HUES48 (cell line): ENCODE measurements at regions not wholly inside any gene's neighbourhood (a gene's known extent, or its start where the extent isn't known, plus 50 kb on each side); places are given as distances from the start of the nearest gene placed in this dataset.
A peak's percentile ranks its signal among the peaks of the same experiment; 100 is the strongest.
"Not testable (repeated sequence)": the region's sequence is repeated elsewhere in the genome, so short reads cannot be mapped to it uniquely, and the experiment has no call there.

Source experiments
- H3K27ac ChIP-seq: one replicate; pipeline ENCODE4 v1.7.0; 2013; ENCODE audit warnings: low read depth, low read length, inconsistent platforms
- H3K27me3 ChIP-seq: 2 replicates; pipeline ENCODE4 v1.6.1; 2013; ENCODE audit warnings: mild to moderate bottlenecking, low read length; ENCODE audit not compliant: control insufficient read depth, insufficient read depth
- H3K36me3 ChIP-seq: 2 replicates; pipeline ENCODE4 v1.6.1; 2013; ENCODE audit warnings: low read length; ENCODE audit not compliant: control insufficient read depth, insufficient read depth
- H3K4me1 ChIP-seq: 2 replicates; pipeline ENCODE4 v1.6.1; 2013; ENCODE audit warnings: mild to moderate bottlenecking, low read length; ENCODE audit not compliant: control insufficient read depth, insufficient read depth
- H3K4me3 ChIP-seq: 2 replicates; pipeline ENCODE4 v1.5.1; 2013; ENCODE audit warnings: mild to moderate bottlenecking, low read depth, low read length
- H3K9ac ChIP-seq: 2 replicates; pipeline ENCODE4 v1.6.1; 2013; ENCODE audit warnings: mild to moderate bottlenecking, low read depth, low read length, moderate library complexity
- H3K9me3 ChIP-seq: 2 replicates; pipeline ENCODE4 v1.6.1; 2013; ENCODE audit warnings: low read length; ENCODE audit not compliant: control insufficient read depth, insufficient read depth

DNA sequence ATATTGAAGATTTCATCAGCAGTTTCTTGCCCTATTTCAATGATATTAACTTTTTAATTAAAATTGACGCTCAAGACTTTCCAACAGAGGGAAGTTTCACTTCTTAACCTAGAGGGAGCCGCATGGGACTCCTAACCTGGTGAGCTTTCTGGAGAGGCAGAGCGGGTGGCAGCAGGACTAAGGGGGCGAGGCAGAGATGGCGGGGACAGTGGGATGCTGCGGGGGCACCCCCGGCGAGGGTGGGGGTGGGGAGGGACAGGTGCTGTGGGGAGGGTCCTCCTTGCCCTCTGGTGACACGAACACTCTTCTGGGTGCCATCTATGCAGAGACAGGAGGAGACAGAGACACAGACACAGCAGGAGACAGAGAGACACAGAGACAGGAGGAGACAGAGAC lies 104.4 kb downstream of the ADRA2C start:
- Histone ChIP-seq H3K4me3 (no peak overlapping the region), H3K4me1 (peaks cover 4% of the 10 kb centered on the region; the same call in 1 of the 2 replicates), H3K36me3 (no peaks in the 10 kb centered on the region), H3K9me3 (0 out of 2 replicates have a peak, but pooled peaks cover 2% of the 10 kb centered on the region), H3K27me3 (peaks cover 53% of the 10 kb centered on the region), H3K27ac (no peak overlapping the region), H3K9ac (no peak overlapping the region)

DNA sequence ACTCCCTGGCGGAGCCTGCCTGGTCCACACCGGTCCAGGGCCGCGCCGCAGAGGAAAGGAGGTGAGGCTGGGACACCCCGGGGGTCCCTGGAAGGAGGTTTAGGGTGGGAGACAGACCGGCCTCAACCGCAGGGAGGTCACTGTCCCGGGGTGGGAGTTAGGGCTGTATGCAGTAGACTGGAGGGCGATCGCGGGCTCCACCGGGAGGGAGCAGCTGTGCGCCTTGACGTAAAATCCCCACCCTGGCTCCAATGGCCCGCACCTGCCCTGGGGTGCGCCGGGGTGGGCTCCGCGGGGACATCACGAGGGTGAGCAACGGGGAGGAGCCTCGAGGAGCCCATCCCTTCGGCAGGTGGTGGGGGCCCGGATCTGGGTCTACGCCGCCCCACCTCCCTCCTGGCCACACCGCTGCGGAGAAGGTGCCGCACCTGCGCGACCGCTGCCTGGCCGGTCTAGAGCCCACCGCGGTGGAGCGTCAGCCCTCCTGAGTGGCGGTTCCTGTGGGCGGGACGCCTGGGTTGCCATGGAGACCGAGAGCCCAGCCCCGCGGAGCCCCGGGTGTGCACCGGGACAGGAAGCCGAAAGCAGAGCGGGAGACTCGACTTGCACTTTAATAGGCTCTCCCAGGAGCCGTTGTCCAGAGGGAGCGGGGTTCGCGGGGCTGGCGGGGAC lies 105.1 kb downstream of the ADRA2C start:
- H3K9me3 ChIP-seq = 0 out of 2 replicates have a peak, but pooled peaks cover 2% of the 10 kb centered on the region
- no peak overlapping the region for H3K9ac ChIP-seq
- H3K27me3 ChIP-seq = peaks cover 56% of the 10 kb centered on the region

DNA sequence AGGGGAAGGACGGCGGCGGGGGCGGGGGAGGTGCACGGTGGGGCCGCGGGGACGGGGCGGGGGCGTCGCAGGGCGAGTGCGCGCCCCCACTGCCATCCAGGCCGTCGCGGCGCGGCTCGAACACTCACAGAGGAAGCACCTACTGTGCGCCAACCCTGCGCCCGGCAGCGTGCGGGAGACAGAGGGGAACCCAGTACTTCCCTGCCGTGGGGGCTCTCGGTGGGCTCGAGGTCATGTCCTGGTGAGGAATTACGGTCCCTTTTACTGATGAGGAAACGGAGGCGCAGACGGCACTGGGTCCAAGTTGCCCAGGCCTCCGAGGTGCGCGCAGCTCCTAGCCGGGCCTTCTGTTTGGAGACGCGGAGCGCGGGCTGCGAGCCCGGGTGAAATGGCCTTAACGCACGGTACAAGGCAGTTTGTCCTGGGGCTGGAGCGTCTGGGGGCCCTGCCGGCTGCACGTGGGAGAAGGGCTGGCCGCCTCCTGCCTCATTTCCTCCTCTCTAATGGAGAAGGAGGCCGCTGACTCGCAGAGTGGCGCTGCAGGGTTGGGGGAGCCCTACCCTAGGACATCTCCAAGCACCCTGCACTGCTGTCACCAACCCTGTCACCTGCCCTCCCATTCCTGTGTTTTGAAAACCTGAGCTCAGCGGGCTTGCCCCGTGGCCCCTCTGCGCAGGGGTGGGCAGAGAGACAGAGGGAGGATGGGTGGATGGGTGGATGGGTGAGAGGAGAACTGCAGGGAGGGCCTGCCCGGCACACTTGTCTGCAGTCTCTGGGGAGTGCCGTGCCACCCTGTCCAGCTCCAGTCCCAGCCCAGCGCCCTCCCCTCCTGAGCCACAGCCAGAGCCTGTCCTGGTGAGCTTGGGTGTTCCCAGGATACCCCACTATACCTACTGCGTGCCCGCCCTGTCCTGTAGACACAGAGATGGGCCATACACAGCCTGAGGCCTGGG lies 106.0 kb downstream of the ADRA2C start:
- Histone ChIP-seq H3K4me3 (peak overlapping the region; percentile 59), H3K36me3 (no peaks in the 10 kb centered on the region), H3K27ac (no peak overlapping the region), H3K4me1 (peaks cover 4% of the 10 kb centered on the region; the same call in 1 of the 2 replicates), H3K9ac (no peak overlapping the region), H3K9me3 (0 out of 2 replicates have a peak, but pooled peaks cover 2% of the 10 kb centered on the region), H3K27me3 (peaks cover 62% of the 10 kb centered on the region)

More for the DNA sequence above, 105.1 kb downstream of the ADRA2C start:
- H3K4me3 ChIP-seq = peak overlapping the region; percentile 60
- H3K36me3 ChIP-seq = no peaks in the 10 kb centered on the region
- H3K4me1 ChIP-seq = peaks cover 4% of the 10 kb centered on the region; the same call in 1 of the 2 replicates
- no peak overlapping the region for H3K27ac ChIP-seq

DNA sequence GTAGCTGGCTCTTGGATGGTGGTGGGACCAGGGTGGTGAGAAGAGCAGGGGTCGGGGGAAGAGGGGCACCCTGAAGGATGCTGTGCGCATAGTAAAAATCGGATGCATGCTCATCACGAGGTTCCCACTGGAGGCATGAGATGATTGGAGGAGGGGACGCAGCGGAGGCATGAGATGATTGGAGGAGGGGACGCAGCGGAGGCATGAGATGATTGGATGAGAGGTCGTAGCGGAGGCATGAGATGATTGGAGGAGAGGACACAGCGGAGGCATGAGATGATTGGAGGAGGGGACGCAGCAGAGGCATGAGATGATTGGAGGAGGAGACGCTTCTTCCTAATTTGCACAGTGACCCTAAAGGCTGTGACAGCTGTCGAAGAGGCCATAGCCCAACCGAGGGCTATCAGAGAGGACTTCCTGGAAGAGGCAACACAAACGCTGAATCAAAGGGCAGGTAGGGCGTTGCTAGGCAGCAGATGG lies 106.7 kb downstream of the ADRA2C start:
- peaks cover 4% of the 10 kb centered on the region; the same call in 1 of the 2 replicates for H3K4me1 ChIP-seq
- H3K27ac ChIP-seq = no peak overlapping the region
- H3K27me3 ChIP-seq = peaks cover 62% of the 10 kb centered on the region

DNA sequence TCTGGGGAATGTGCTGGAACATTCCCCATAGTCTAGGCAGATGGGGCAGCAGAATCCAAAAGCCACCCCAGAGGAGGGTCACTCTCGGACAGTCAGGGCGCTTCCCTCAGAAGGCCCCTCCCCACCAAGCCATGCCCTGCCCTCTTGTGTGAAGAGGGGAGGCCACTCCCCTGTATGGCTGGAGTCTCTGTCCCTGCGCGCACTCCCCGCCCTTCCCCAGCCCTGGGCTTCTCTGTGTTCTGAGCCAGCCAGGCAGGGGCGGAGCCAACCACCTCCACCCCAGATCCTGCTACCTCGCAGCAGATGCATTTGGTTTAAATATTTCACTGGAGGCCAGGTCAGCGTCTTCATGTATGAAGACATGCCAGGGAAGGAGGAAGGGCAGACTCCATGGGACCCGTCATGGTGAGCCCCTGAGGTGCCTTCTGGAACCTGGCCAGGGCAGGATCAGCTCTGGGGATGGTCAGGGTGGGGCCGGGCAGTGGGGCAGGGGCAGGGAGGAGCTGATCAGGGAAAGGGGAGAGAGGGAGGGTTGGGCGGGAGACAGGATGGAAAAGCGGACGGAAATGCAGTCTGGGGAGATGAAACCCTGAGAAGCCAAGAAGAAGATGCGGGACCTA lies 107.3 kb downstream of the ADRA2C start:
- Histone ChIP-seq H3K27me3 (peaks cover 66% of the 10 kb centered on the region), H3K4me3 (peak overlapping the region; percentile 22; the same call in 1 of the 2 replicates), H3K4me1 (peaks cover 4% of the 10 kb centered on the region; the same call in 1 of the 2 replicates), H3K27ac (no peak overlapping the region), H3K36me3 (no peaks in the 10 kb centered on the region), H3K9me3 (no peaks in the 10 kb centered on the region; the same call in 1 of the 2 replicates), H3K9ac (no peak overlapping the region)

More for the DNA sequence above, 106.7 kb downstream of the ADRA2C start:
- H3K9ac ChIP-seq = no peak overlapping the region
- no peaks in the 10 kb centered on the region for H3K36me3 ChIP-seq
- H3K4me3 ChIP-seq = peak overlapping the region; percentile 22; the same call in 1 of the 2 replicates
- H3K9me3 ChIP-seq = peaks cover 1% of the 10 kb centered on the region; the same call in 1 of the 2 replicates

DNA sequence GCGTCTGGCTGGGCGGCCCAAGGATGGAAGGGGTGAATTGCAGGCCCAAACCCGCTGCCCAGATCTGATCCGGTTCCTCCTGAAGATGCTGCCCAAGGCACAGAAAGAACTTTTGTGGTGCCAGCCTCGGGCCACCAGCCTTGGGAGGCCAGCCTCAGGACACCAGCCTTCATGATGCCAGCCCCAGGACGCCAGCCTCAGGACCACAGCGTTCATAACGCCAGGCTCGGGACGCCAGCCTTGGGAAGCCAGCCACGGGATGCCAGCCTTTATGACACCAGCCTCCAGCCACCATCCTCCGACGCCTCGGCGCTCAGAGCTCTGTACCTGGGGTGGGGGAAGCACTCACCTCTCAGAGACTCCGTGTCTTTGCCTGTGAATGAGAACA lies 107.8 kb downstream of the ADRA2C start:
- H3K9me3 ChIP-seq = no peaks in the 10 kb centered on the region; the same call in 1 of the 2 replicates
- H3K27me3 ChIP-seq = peaks cover 71% of the 10 kb centered on the region
- H3K4me3 ChIP-seq = no peak overlapping the region
- no peaks in the 10 kb centered on the region for H3K36me3 ChIP-seq
- H3K9ac ChIP-seq = no peak overlapping the region
- peaks cover 4% of the 10 kb centered on the region; the same call in 1 of the 2 replicates for H3K4me1 ChIP-seq
- no peak overlapping the region for H3K27ac ChIP-seq

DNA sequence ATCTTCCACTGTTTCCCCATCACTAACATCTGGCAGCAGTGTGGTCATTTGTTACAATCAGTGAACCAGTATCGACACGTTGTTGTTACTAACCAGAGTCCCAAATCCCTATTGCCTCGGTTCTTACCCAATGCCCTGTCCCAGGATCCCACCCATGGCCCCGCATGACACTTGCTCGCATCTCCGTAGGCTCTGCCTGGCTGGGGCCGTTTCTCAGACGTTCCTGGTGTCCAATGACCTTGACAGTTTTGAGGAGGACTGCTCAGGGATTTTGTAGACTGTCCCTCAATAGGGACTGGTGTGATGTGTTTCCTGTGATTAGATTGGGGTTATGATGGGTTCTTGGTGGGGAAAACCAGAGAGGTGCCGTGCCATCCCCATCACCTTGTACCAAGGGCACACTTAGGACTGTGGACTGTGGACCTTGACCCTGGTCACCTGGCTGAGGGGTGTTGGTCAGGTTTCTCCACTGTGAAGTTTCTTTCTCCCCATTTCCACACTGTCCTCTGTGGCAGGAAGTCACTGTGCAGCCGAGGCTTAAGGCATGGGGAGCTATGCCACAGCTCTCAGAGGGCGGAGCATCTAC lies 108.4 kb downstream of the ADRA2C start:
- Histone ChIP-seq H3K27ac (no peak overlapping the region), H3K27me3 (peaks cover 74% of the 10 kb centered on the region), H3K4me1 (peaks cover 7% of the 10 kb centered on the region; the same call in 1 of the 2 replicates), H3K4me3 (no peak overlapping the region), H3K9ac (no peak overlapping the region), H3K9me3 (no peaks in the 10 kb centered on the region; the same call in 1 of the 2 replicates), H3K36me3 (no peaks in the 10 kb centered on the region)

DNA sequence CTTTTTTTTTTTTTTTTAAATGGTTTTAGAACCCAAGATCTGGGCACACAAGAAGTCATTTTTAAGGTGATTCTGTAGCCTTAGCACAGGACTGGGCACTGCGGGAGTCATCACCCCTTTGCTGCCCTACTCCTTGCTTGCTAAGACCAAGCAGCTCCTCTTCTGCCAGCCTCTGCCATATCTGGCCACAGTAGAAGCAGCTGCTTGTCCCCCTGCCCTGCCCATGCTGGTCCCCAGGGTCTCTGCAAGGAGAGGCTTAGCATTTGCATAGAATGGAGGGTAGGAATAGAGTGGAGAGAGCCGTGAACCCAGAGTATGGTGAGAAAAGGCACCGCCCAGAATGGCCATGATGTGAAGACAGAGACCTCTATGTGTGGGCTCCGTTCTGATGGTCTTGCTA lies 109.3 kb downstream of the ADRA2C start:
- H3K27ac ChIP-seq = no peak overlapping the region
- peaks cover 71% of the 10 kb centered on the region for H3K27me3 ChIP-seq
- no peaks in the 10 kb centered on the region for H3K36me3 ChIP-seq
- H3K9me3 ChIP-seq = no peaks in the 10 kb centered on the region; the same call in 1 of the 2 replicates
- peaks cover 7% of the 10 kb centered on the region; the same call in 1 of the 2 replicates for H3K4me1 ChIP-seq
- no peak overlapping the region for H3K9ac ChIP-seq
- H3K4me3 ChIP-seq = no peak overlapping the region

DNA sequence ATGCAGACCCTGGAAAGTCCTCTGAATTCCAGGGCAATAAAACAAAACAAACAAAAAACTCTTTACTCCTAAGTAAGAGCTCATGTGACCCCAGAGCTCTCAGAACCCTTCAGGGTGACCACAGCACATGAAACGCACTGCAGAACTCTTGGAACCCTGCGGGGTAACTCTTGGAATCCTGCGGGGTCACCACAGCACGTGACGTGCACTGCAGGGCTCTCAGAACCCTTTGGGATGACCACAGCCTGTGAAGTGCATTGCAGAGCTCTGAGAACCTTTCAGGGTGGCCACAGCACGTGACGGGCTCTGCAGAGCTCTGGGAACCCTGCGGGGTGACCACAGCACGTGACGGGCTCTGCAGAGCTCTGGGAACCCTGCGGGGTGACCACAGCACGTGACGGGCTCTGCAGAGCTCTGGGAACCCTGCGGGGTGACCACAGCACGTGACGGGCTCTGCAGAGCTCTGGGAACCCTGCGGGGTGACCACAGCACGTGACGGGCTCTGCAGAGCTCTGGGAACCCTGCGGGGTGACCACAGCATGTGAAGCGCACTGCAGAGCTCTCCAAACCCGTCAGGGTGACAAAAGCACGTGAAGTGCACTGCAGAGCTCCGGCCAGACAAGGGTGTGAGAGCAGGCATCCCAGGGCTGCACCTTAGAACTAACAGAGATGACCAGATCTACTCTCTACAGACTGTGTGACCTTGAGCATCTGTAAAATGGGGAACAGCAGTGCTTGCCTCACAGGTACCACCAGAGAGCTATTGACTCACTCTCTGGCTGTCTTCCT lies 110.1 kb downstream of the ADRA2C start:
- peaks cover 64% of the 10 kb centered on the region for H3K27me3 ChIP-seq
- H3K9me3 ChIP-seq, H3K27ac ChIP-seq, H3K9ac ChIP-seq, H3K36me3 ChIP-seq, H3K4me1 ChIP-seq, H3K4me3 ChIP-seq: not testable (repeated sequence)
